Activated CD8-positive, alpha-beta T cell treated with anti-CD3 and anti-CD28 coated beads, Interleukin-2, amount 10 ng/mL, durations not matched to agents 7 days and 5 days (primary cell): ENCODE measurements at regions not wholly inside any gene's neighbourhood (a gene's known extent, or its start where the extent isn't known, plus 50 kb on each side); places are given as distances from the start of the nearest gene placed in this dataset.

Source experiments
- ATAC-seq: fragments of 150-1000 bp; cut with Tn5 transposase; one replicate; pipeline ENCODE4 v1.10.0; 2021; ENCODE audit warnings: moderate library complexity
- CTCF ChIA-PET: fragments of 350-600 bp; sonication (Branson Sonifier 250); formaldehyde crosslinking; loops from one replicate; lab custom pipeline; 2021; ENCODE audit warnings: antibody characterized with exemption; lab: Charles Lee
- POLR2A ChIA-PET: fragments of 350-600 bp; sonication (Branson Sonifier 250); formaldehyde crosslinking; loops from one replicate; lab custom pipeline; 2021; ENCODE audit warnings: antibody characterized with exemption; lab: Charles Lee
- DNase-seq: peaks from one replicate; pipeline ENCODE4 v3.0.0-alpha.2; 2020
- H3K27ac Mint-ChIP-seq: one replicate; pipeline ENCODE4 v1.8.0; 2021; ENCODE audit warnings: mild to moderate bottlenecking, mixed read lengths
- H3K27me3 Mint-ChIP-seq: one replicate; pipeline ENCODE4 v1.8.0; 2021; ENCODE audit warnings: low read depth, mixed read lengths
- H3K36me3 Mint-ChIP-seq: one replicate; pipeline ENCODE4 v1.8.0; 2021; ENCODE audit warnings: low read depth, mixed read lengths
- H3K4me1 Mint-ChIP-seq: one replicate; pipeline ENCODE4 v1.8.0; 2021; ENCODE audit warnings: low read depth, mixed read lengths
- H3K4me3 Mint-ChIP-seq: one replicate; pipeline ENCODE4 v1.8.0; 2021; ENCODE audit warnings: mild to moderate bottlenecking, mixed read lengths
- H3K9me3 Mint-ChIP-seq: one replicate; pipeline ENCODE4 v1.8.0; 2022; ENCODE audit warnings: mixed read lengths; ENCODE audit not compliant: insufficient read depth

GRCh38 chr9:107431461-107431860 is 58.1 kb downstream of the KLF4 start:
- no peak overlapping the region for H3K27ac Mint-ChIP-seq
- DNase-seq: no peak
- no peaks in the 10 kb centered on the region for H3K4me1 Mint-ChIP-seq
- CTCF ChIA-PET: no interaction called here
- H3K36me3 Mint-ChIP-seq: no peaks in the 10 kb centered on the region
- POLR2A ChIA-PET: no interaction called here
- H3K4me3 Mint-ChIP-seq: no peak overlapping the region
- H3K9me3 Mint-ChIP-seq: no peaks in the 10 kb centered on the region
- ATAC-seq: no peak
- H3K27me3 Mint-ChIP-seq: no peaks in the 10 kb centered on the region

GRCh38 chr9:107430071-107430470 is 59.5 kb downstream of the KLF4 start:
- Mint-ChIP-seq H3K27me3 (no peaks in the 10 kb centered on the region), H3K9me3 (no peaks in the 10 kb centered on the region), H3K4me1 (peaks cover 4% of the 10 kb centered on the region), H3K36me3 (no peaks in the 10 kb centered on the region), H3K4me3 (no peak overlapping the region), H3K27ac (no peak overlapping the region)
- CTCF ChIA-PET: no interaction called here
- ATAC-seq: no peak
- POLR2A ChIA-PET: no interaction called here
- DNase-seq: no peak

- no peaks in the 10 kb centered on the region for H3K27me3 Mint-ChIP-seq
- DNase-seq (no peak), ATAC-seq (no peak)
- POLR2A ChIA-PET: no interaction called here
- H3K4me1 Mint-ChIP-seq: peaks cover 7% of the 10 kb centered on the region
- CTCF ChIA-PET: interaction anchor here (1.0 to 2.8 kb wide), 8 partner anchors 11 to 288 kb away, joined by 3 to 12 read pairs (median 4); no protein-coding TSS in a partner anchor
- H3K36me3 Mint-ChIP-seq: no peaks in the 10 kb centered on the region
- H3K27ac Mint-ChIP-seq: no peak overlapping the region
- H3K9me3 Mint-ChIP-seq: no peaks in the 10 kb centered on the region
- H3K4me3 Mint-ChIP-seq: no peak overlapping the region
Observed at GRCh38 chr9:107426126-107426525, 63.4 kb downstream of the KLF4 start.

DNA sequence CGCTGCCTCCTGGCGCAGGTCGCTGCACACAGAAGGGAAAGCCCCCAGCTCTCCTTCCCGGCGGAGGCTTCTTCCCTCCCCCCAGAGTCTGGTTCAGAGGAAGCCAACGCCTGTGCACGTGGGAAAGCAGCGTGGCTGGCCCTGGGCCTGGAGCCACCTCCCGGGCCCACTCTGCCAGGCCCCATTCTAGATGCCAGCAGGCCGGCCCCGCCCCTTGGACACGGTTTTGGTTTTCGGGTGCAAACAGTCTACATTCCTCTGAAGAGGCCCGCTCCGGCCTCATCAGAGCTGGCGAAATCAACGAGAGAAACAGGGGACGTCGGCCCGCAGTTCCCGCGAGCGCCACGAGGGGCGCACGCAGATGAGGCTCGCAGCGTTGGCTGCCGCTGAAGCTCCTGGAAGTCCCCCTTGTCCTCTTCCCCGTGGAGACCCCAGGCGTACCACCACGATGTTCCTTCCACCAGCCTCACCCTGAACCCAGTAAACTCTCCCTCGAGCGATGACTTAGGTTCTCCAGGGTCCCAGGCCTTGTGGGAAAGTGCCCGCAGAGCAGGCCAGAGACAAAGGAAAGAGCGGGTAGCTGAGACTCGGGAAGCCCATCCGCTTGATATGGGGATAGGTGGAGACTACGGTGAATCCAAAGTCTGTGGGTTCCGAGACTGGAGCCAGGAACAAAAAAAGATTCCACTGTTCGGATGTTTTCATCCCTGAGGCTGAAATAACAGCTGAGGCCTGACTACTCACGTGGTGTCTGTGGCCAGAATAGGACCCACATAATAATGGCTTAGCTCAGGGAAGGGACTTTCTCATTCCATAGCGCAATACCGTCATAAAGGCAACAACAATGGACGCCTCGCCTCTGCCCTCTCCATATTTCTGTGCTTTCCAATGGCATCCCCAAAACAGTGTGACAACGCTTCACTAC is 64.2 kb downstream of the KLF4 start:
- Mint-ChIP-seq H3K9me3 (no peaks in the 10 kb centered on the region), H3K4me1 (peaks cover 7% of the 10 kb centered on the region), H3K36me3 (no peaks in the 10 kb centered on the region), H3K27ac (no peak overlapping the region), H3K4me3 (no peak overlapping the region), H3K27me3 (no peaks in the 10 kb centered on the region)
- DNase-seq: peak; percentile 59
- ChIA-PET CTCF (interaction anchor here (0.6 to 2.8 kb wide), 22 partner anchors 10 to 1502 kb away, joined by 3 to 12 read pairs (median 3); no protein-coding TSS in a partner anchor), POLR2A (no interaction called here)
- ATAC-seq: peak; percentile 84

GRCh38 chr9:107423540-107423939 is 66.0 kb downstream of the KLF4 start:
- CTCF ChIA-PET: interaction anchor here (1.6 to 2.5 kb wide), 2 partner anchors 1142 to 1337 kb away, joined by 3 to 11 read pairs; no protein-coding TSS in a partner anchor
- Mint-ChIP-seq H3K27ac (no peak overlapping the region), H3K4me3 (no peak overlapping the region), H3K4me1 (peaks cover 7% of the 10 kb centered on the region), H3K27me3 (no peaks in the 10 kb centered on the region), H3K9me3 (no peaks in the 10 kb centered on the region), H3K36me3 (no peaks in the 10 kb centered on the region)
- ATAC-seq (no peak), DNase-seq (no peak)
- POLR2A ChIA-PET: no interaction called here

- H3K27ac Mint-ChIP-seq: no peak overlapping the region
Observed at GRCh38 chr9:107422189-107423185, 67.1 kb downstream of the KLF4 start.

DNA sequence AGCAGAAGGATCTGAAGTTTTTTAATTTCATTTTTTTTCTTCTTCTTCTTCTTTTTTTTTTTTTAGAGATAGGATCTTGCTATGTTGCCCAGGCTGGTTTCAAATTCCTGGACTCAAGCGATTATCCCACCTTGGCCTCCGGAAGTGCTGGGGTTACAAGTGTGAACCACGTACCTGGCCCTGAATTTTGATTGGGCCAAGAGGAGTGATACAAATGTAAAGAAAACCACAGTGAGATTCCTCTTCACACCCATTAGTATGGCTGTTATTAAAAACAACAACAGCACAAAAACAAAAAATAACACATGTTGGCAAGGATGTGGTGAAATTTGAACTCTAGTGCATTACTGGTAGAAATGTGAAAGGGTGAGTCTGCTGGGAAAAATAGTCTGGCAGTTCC is 79.1 kb downstream of the KLF4 start:
- Mint-ChIP-seq H3K4me3 (no peak overlapping the region), H3K9me3 (no peaks in the 10 kb centered on the region), H3K27me3 (no peaks in the 10 kb centered on the region), H3K27ac (no peak overlapping the region), H3K36me3 (no peaks in the 10 kb centered on the region), H3K4me1 (no peaks in the 10 kb centered on the region)
- ATAC-seq (no peak), DNase-seq (no peak)
- ChIA-PET POLR2A (no interaction called here), CTCF (no interaction called here)

More at GRCh38 chr9:107422189-107423185, 67.1 kb downstream of the KLF4 start:
- H3K4me3 Mint-ChIP-seq: no peak overlapping the region
- ChIA-PET CTCF (interaction anchor here (1.6 to 2.5 kb wide), 2 partner anchors 1143 to 1338 kb away, joined by 3 to 11 read pairs; no protein-coding TSS in a partner anchor), POLR2A (no interaction called here)
- H3K4me1 Mint-ChIP-seq: peaks cover 7% of the 10 kb centered on the region
- H3K9me3 Mint-ChIP-seq: no peaks in the 10 kb centered on the region
- ATAC-seq: no peak
- H3K27me3 Mint-ChIP-seq: no peaks in the 10 kb centered on the region
- DNase-seq: peak; percentile 39
- no peaks in the 10 kb centered on the region for H3K36me3 Mint-ChIP-seq

DNA sequence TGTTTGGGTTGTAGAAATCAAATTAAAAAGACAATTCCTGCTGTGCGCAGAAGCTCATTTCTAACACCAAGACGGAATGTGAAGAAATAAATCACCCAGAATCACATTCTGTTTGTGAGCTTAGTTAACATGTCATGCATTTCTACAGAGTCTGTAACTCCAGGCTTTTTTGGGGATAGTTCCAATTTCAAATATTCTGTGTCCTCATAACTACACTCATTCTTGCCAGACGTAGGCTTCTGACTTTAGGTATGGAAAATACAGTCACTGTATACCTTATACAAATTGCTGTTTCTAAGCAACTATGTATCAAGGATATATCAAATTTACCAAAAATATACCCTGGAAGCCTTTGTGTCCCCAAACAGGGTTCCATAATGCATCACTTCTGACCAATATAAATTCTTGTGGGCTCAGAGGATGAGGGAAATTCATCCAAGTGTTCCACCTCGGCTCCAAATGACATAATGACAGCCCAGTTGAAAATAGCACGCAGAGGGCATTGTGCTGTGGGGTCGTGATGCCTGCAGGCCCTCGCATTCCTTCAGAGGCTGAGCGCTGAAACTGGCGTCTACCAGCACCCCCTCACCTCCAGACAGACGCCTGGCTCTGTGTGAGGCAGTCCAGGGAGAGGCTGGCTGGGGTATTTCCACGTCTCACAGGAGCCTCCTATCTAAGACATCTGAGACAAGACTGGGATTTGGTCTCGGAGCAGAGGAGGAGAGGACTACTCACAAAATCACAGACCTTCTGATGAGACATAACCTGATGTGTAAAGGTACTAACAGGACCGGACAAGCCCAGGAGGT is 79.8 kb downstream of the KLF4 start:
- CTCF ChIA-PET: interaction anchor here (0.6 kb wide), 1 partner anchor 15 kb away, joined by 3 read pairs; no protein-coding TSS in a partner anchor
- no peaks in the 10 kb centered on the region for H3K9me3 Mint-ChIP-seq
- ATAC-seq (no peak), DNase-seq (no peak)
- no peaks in the 10 kb centered on the region for H3K4me1 Mint-ChIP-seq
- no peak overlapping the region for H3K4me3 Mint-ChIP-seq
- H3K27ac Mint-ChIP-seq: no peak overlapping the region
- H3K36me3 Mint-ChIP-seq: no peaks in the 10 kb centered on the region
- H3K27me3 Mint-ChIP-seq: no peaks in the 10 kb centered on the region
- POLR2A ChIA-PET: no interaction called here

DNA sequence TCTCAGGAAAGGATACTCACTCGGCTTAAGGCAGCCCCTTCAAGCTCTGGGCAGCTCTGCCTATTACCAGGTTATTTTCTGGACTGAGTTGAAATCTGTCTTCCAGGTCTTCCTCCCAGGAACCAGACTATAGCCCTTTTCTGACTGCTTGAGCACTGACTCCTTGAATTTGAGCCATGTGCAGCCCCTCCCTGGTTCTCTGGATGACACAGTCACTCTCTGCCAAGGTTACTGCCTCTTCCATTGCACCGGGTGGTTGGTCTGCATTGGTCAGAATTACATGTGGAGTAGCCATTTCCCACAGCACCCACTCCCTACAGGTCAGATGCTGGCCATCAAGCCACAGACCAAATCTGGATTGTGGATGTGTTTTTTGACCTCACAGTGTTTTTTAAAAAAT is 81.9 kb downstream of the KLF4 start:
- POLR2A ChIA-PET: no interaction called here
- ATAC-seq (no peak), DNase-seq (no peak)
- no peaks in the 10 kb centered on the region for H3K36me3 Mint-ChIP-seq
- CTCF ChIA-PET: interaction anchor here (0.9 kb wide), 1 partner anchor 18 kb away, joined by 3 read pairs; no protein-coding TSS in a partner anchor
- H3K27ac Mint-ChIP-seq: no peak overlapping the region
- H3K4me3 Mint-ChIP-seq: no peak overlapping the region
- H3K9me3 Mint-ChIP-seq: no peaks in the 10 kb centered on the region
- H3K4me1 Mint-ChIP-seq: no peaks in the 10 kb centered on the region
- H3K27me3 Mint-ChIP-seq: peaks cover 2% of the 10 kb centered on the region

GRCh38 chr9:107405511-107405910 is 84.1 kb downstream of the KLF4 start:
- ATAC-seq (no peak), DNase-seq (no peak)
- Mint-ChIP-seq H3K27ac (no peak overlapping the region), H3K27me3 (peaks cover 6% of the 10 kb centered on the region), H3K36me3 (no peaks in the 10 kb centered on the region), H3K4me1 (no peaks in the 10 kb centered on the region), H3K9me3 (no peaks in the 10 kb centered on the region), H3K4me3 (no peak overlapping the region)
- POLR2A ChIA-PET: no interaction called here
- CTCF ChIA-PET: interaction anchor here (2.2 kb wide), 1 partner anchor 20 kb away, joined by 7 read pairs; no protein-coding TSS in a partner anchor

GRCh38 chr9:107404736-107405135 is 84.8 kb downstream of the KLF4 start:
- ATAC-seq (no peak), DNase-seq (no peak)
- H3K4me1 Mint-ChIP-seq: no peaks in the 10 kb centered on the region
- H3K36me3 Mint-ChIP-seq: no peaks in the 10 kb centered on the region
- CTCF ChIA-PET: interaction anchor here (2.2 kb wide), 1 partner anchor 21 kb away, joined by 7 read pairs; no protein-coding TSS in a partner anchor
- H3K27ac Mint-ChIP-seq: no peak overlapping the region
- peaks cover 6% of the 10 kb centered on the region for H3K27me3 Mint-ChIP-seq
- no peak overlapping the region for H3K4me3 Mint-ChIP-seq
- H3K9me3 Mint-ChIP-seq: no peaks in the 10 kb centered on the region
- POLR2A ChIA-PET: no interaction called here
